IMR-90 (cell line): ENCODE measurements at regions not wholly inside any gene's neighbourhood (a gene's known extent, or its start where the extent isn't known, plus 50 kb on each side); places are given as distances from the start of the nearest gene placed in this dataset.

Source experiments
- ATAC-seq: fragments of 200-7000 bp; cut with Tn5 transposase; 2 replicates; pipeline ENCODE4 v1.9.1; 2020; ENCODE audit warnings: low read depth, mild to moderate bottlenecking, moderate library complexity
- BruUV-seq: library from RNA; stranded (reverse); fragments of 400-500 nt; replicated peaks from 2 replicates; lab custom pipeline; 2021; lab: Mats Ljungman, UMichigan
- CTCF ChIA-PET: fragments of 300-600 bp; formaldehyde crosslinking; extraction: SDS; loops from one replicate; lab custom pipeline; 2021; ENCODE audit warnings: antibody characterized with exemption; lab: Yijun Ruan, JAX
- POLR2A ChIA-PET: fragments of 300-600 bp; sonication (Branson Sonifier 250); formaldehyde crosslinking; loops from one replicate; lab custom pipeline; 2022; ENCODE audit warnings: antibody characterized with exemption; ENCODE audit not compliant: unreplicated experiment; lab: Charles Lee
- DNase-seq: peaks from one replicate; pipeline ENCODE4 v3.0.0; 2013
- H2AFZ ChIP-seq: replicated peaks from 2 replicates; pipeline ENCODE3; 2013; ENCODE audit warnings: low read length, mild to moderate bottlenecking; ENCODE audit not compliant: poor library complexity
- H2AK5ac ChIP-seq: 2 replicates; pipeline ENCODE4 v1.6.1; 2013; ENCODE audit warnings: low read depth, low read length, inconsistent platforms
- H2AK9ac ChIP-seq: replicated peaks from 2 replicates; pipeline ENCODE3; 2013; ENCODE audit warnings: mild to moderate bottlenecking, low read depth, low read length, moderate library complexity; ENCODE audit not compliant: poor library complexity
- H2BK120ac ChIP-seq: 2 replicates; pipeline ENCODE4 v1.6.1; 2013; ENCODE audit warnings: low read depth, low read length, inconsistent platforms
- H2BK15ac ChIP-seq: 3 replicates; pipeline ENCODE4 v1.6.1; 2013; ENCODE audit warnings: low read depth, low read length, inconsistent platforms
- H2BK20ac ChIP-seq: 2 replicates; pipeline ENCODE4 v1.6.1; 2013; ENCODE audit warnings: low read depth, mild to moderate bottlenecking, inconsistent platforms, low read length, moderate library complexity
- H2BK5ac ChIP-seq: 2 replicates; pipeline ENCODE4 v1.6.1; 2013; ENCODE audit warnings: mild to moderate bottlenecking, low read depth, low read length, inconsistent platforms; ENCODE audit not compliant: poor library complexity, severe bottlenecking
- H3K14ac ChIP-seq: replicated peaks from 2 replicates; pipeline ENCODE4 v1.6.1; 2013; ENCODE audit warnings: low read depth, low read length, inconsistent platforms
- H3K18ac ChIP-seq: 2 replicates; pipeline ENCODE4 v1.6.1; 2013; ENCODE audit warnings: low read depth, low read length, control low read depth
- H3K23ac ChIP-seq: 2 replicates; pipeline ENCODE4 v1.6.1; 2013; ENCODE audit warnings: low read depth, low read length, inconsistent platforms
- H3K27ac ChIP-seq: 2 replicates; pipeline ENCODE4 v1.5.1; 2013; ENCODE audit warnings: mild to moderate bottlenecking, control low read depth, low read length; ENCODE audit not compliant: insufficient read depth
- H3K27me3 ChIP-seq: 2 replicates; pipeline ENCODE4 v1.6.1; 2013; ENCODE audit warnings: low read length; ENCODE audit not compliant: control insufficient read depth, insufficient read depth
- H3K36me3 ChIP-seq: 2 replicates; pipeline ENCODE4 v1.6.1; 2013; ENCODE audit warnings: low read length, mixed read lengths; ENCODE audit not compliant: control insufficient read depth, insufficient read depth
- H3K4ac ChIP-seq: 2 replicates; pipeline ENCODE4 v1.6.1; 2013; ENCODE audit warnings: low read depth, low read length, inconsistent platforms
- H3K4me1 ChIP-seq: 2 replicates; pipeline ENCODE4 v1.6.1; 2013; ENCODE audit warnings: low read length, mixed read lengths; ENCODE audit not compliant: control insufficient read depth, insufficient read depth
- H3K4me2 ChIP-seq: 2 replicates; pipeline ENCODE4 v1.6.1; 2013; ENCODE audit warnings: low read depth, mild to moderate bottlenecking, control low read depth, low read length, moderate library complexity
- H3K4me3 ChIP-seq: 2 replicates; pipeline ENCODE4 v1.5.1; 2013; ENCODE audit warnings: low read depth, mild to moderate bottlenecking, control low read depth, low read length, moderate library complexity; ENCODE audit not compliant: insufficient read depth
- H3K56ac ChIP-seq: 2 replicates; pipeline ENCODE4 v1.6.1; 2013; ENCODE audit warnings: low read length, inconsistent platforms; ENCODE audit not compliant: insufficient read depth; ENCODE audit errors: extremely low read depth
- H3K79me1 ChIP-seq, 2 experiments: 2 replicates each; pipeline ENCODE4 v1.6.1; 2013; ENCODE audit warnings: low read length in 2 of 2, inconsistent platforms in 1 of 2, low read depth in 1 of 2
- H3K9ac ChIP-seq: 2 replicates; pipeline ENCODE4 v1.6.1; 2013; ENCODE audit warnings: low read depth, low read length, control low read depth
- H3K9me1 ChIP-seq: 2 replicates; pipeline ENCODE4 v1.6.1; 2013; ENCODE audit warnings: low read length, inconsistent platforms; ENCODE audit not compliant: insufficient read depth
- H3K9me3 ChIP-seq: 2 replicates; pipeline ENCODE4 v1.6.1; 2013; ENCODE audit warnings: low read length; ENCODE audit not compliant: control insufficient read depth, insufficient read depth
- H4K20me1 ChIP-seq: 2 replicates; pipeline ENCODE4 v1.6.1; 2013; ENCODE audit warnings: low read length, inconsistent platforms; ENCODE audit not compliant: insufficient read depth
- H4K5ac ChIP-seq: 2 replicates; pipeline ENCODE4 v1.6.1; 2013; ENCODE audit warnings: mild to moderate bottlenecking, low read depth, low read length, control low read depth
- H4K8ac ChIP-seq, 2 experiments: 2 replicates each; pipeline ENCODE4 v1.6.1; 2013; ENCODE audit warnings: low read depth in 2 of 2, low read length in 2 of 2, control low read depth in 1 of 2, inconsistent platforms in 1 of 2
- H4K91ac ChIP-seq: 2 replicates; pipeline ENCODE4 v1.6.1; 2013; ENCODE audit warnings: low read depth, low read length, inconsistent platforms; ENCODE audit not compliant: insufficient read depth
- BHLHE40 ChIP-seq: fragments of 150-350 bp; IDR thresholded peaks from 2 replicates; pipeline ENCODE4 v1.6.1; 2016; ENCODE audit warnings: mild to moderate bottlenecking, low read depth, low read length
- CEBPB ChIP-seq: IDR thresholded peaks from 2 replicates; pipeline ENCODE4 v1.6.1; 2012; ENCODE audit warnings: low read depth, low read length, improper control_type of control experiment
- CHD1 ChIP-seq: IDR thresholded peaks from 2 replicates; pipeline ENCODE4 v1.6.1; 2012; ENCODE audit warnings: low read depth, low read length, improper control_type of control experiment
- CTCF ChIP-seq: conservative IDR thresholded peaks from 2 replicates; pipeline ENCODE4 v1.5.1; 2012; ENCODE audit warnings: mild to moderate bottlenecking, low read depth, low read length, improper control_type of control experiment
- ELK1 ChIP-seq: fragments of 150-350 bp; IDR thresholded peaks from 2 replicates; pipeline ENCODE4 v1.6.1; 2016; ENCODE audit warnings: low read depth, mild to moderate bottlenecking, low read length, moderate library complexity, borderline replicate concordance
- FOS ChIP-seq: fragments of 150-350 bp; IDR thresholded peaks from 2 replicates; pipeline ENCODE4 v1.6.1; 2016; ENCODE audit warnings: low read depth, low read length
- MAZ ChIP-seq: IDR thresholded peaks from 2 replicates; pipeline ENCODE4 v1.6.1; 2012; ENCODE audit warnings: low read depth, mild to moderate bottlenecking, low read length, improper control_type of control experiment, moderate library complexity, borderline replicate concordance
- MXI1 ChIP-seq: IDR thresholded peaks from 2 replicates; pipeline ENCODE4 v1.6.1; 2012; ENCODE audit warnings: low read depth, mild to moderate bottlenecking, low read length, moderate library complexity, borderline replicate concordance
- RAD21 ChIP-seq: IDR thresholded peaks from 2 replicates; pipeline ENCODE4 v1.6.1; 2012; ENCODE audit warnings: low read length, improper control_type of control experiment
- RCOR1 ChIP-seq: IDR thresholded peaks from 2 replicates; pipeline ENCODE4 v1.6.1; 2012; ENCODE audit warnings: mild to moderate bottlenecking, low read length, improper control_type of control experiment; ENCODE audit not compliant: insufficient replicate concordance
- SMC3 ChIP-seq: fragments of 150-350 bp; IDR thresholded peaks from 2 replicates; pipeline ENCODE4 v1.6.1; 2016; ENCODE audit warnings: low read depth, mild to moderate bottlenecking, antibody characterized with exemption, low read length, moderate library complexity
- USF2 ChIP-seq: fragments of 150-350 bp; IDR thresholded peaks from 2 replicates; pipeline ENCODE4 v1.6.1; 2017; ENCODE audit warnings: mild to moderate bottlenecking, antibody characterized with exemption, low read length, low read depth
- WGBS, 2 experiments: methylation state at CpG; one replicate each; pipeline versions ENCODE4 v1.1.5 to v1.1.7; 2013; ENCODE audit warnings: missing lambda C conversion rate in 2 of 2; ENCODE audit not compliant: insufficient read length in 1 of 2; ENCODE audit errors: extremely low coverage in 2 of 2; 5-methylcytosine and 5-hydroxymethylcytosine counted together
- dilution Hi-C: fragments of 300-500 bp; cut with HindIII; formaldehyde crosslinking; loops from one replicate; pipeline ENCODE4 v1.14.3; 2018; ENCODE audit warnings: low sequenced_read_pairs; ENCODE audit not compliant: unreplicated experiment
- in situ Hi-C: fragments of 300-500 bp; cut with MboI; formaldehyde crosslinking; loops from 3 replicates; pipeline ENCODE4 v1.14.3; 2019; ENCODE audit warnings: low sequenced_read_pairs, inconsistent platforms, mixed read lengths
- intact Hi-C: fragments of 100-400 bp; cut with micrococcal nuclease; formaldehyde crosslinking; loops from 2 replicates; pipeline ENCODE4 v1.10.0; 2022

GRCh38 chr9:13397220-13397619 is 117.7 kb upstream of the MPDZ start:
- H3K4me2 ChIP-seq = no peak overlapping the region
- no peaks in the 10 kb centered on the region for H3K79me1 ChIP-seq
- H2BK120ac ChIP-seq = no peak overlapping the region
- H3K27ac ChIP-seq = no peak overlapping the region
- H4K20me1 ChIP-seq = no peaks in the 10 kb centered on the region
- no peak overlapping the region for H2AK5ac ChIP-seq
- no peak overlapping the region for H3K18ac ChIP-seq
- in situ Hi-C loops (no loop called here), dilution Hi-C loops (no loop called here), intact Hi-C loops (no loop called here)
- no peak overlapping the region for H4K8ac ChIP-seq
- no peak overlapping the region for H3K4ac ChIP-seq
- TF ChIP-seq CHD1 (no peak), FOS (no peak), ELK1 (no peak), USF2 (no peak), RAD21 (no peak), RCOR1 (no peak), MAZ (no peak), MXI1 (no peak), CEBPB (no peak), SMC3 (no peak), BHLHE40 (no peak), CTCF (no peak)
- H3K9me1 ChIP-seq = no peaks in the 10 kb centered on the region
- H4K91ac ChIP-seq = no peak overlapping the region
- H3K4me1 ChIP-seq = no peaks in the 10 kb centered on the region
- no peak overlapping the region for H3K9ac ChIP-seq
- ATAC-seq (no peak), DNase-seq (no peak)
- H2AK9ac ChIP-seq = no peak overlapping the region
- WGBS, 2 experiments = 80% methylated on average over 1 of the region's 4 CpGs; no CpG with 5 or more reads in 1 of the 2 experiments
- H3K9me3 ChIP-seq = no peaks in the 10 kb centered on the region
- no peaks in the 10 kb centered on the region for H3K36me3 ChIP-seq
- ChIA-PET CTCF (interaction anchor here (0.7 to 1.0 kb wide), 2 partner anchors 31 to 246 kb away, joined by 3 to 4 read pairs; no protein-coding TSS in a partner anchor), POLR2A (no interaction called here)
- no peak overlapping the region for H3K56ac ChIP-seq
- H2BK20ac ChIP-seq = no peak overlapping the region
- no peak overlapping the region for H3K23ac ChIP-seq
- H3K27me3 ChIP-seq = no peaks in the 10 kb centered on the region
- BruUV-seq = no TSS peak
- H2BK15ac ChIP-seq = no peak overlapping the region
- H3K4me3 ChIP-seq = no peak overlapping the region
- H2AFZ ChIP-seq = no peak overlapping the region
- no peak overlapping the region for H3K14ac ChIP-seq
- no peak overlapping the region for H4K5ac ChIP-seq
- no peak overlapping the region for H2BK5ac ChIP-seq
